ENCODE measurements at regions not wholly inside any gene's neighbourhood (a gene's known extent, or its start where the extent isn't known, plus 50 kb on each side); places are given as distances from the start of the nearest gene placed in this dataset.

GRCh38 chr4:146119845-146120404, 55.6 kb upstream of the LSM6 start:
- TF ChIP-seq CTCF (IDR thresholded peaks at IDR 0.05; ENCODE audit: insufficient read depth, low read depth, low read length) (no peak), EZH2 (IDR thresholded peaks at IDR 0.05; ENCODE audit: insufficient read depth, low read length) (no peak)
